Neural crest cell (in vitro differentiated cells): ENCODE measurements at regions not wholly inside any gene's neighbourhood (a gene's known extent, or its start where the extent isn't known, plus 50 kb on each side); places are given as distances from the start of the nearest gene placed in this dataset.

ENCODE experiments used
- DNase-seq: peaks from one replicate; pipeline ENCODE4 v3.0.0; 2021; ENCODE audit warnings: low read depth, mixed read lengths, low spot score
- H3K27ac Mint-ChIP-seq: one replicate; pipeline ENCODE4 v1.8.0; 2021; ENCODE audit warnings: mild to moderate bottlenecking, mixed read lengths; ENCODE audit not compliant: unreplicated experiment
- H3K27me3 Mint-ChIP-seq: 2 replicates; pipeline ENCODE4 v1.8.0; 2021; ENCODE audit warnings: low read depth, mild to moderate bottlenecking, mixed read lengths
- H3K36me3 Mint-ChIP-seq: 2 replicates; pipeline ENCODE4 v1.8.0; 2021; ENCODE audit warnings: low read depth, mild to moderate bottlenecking, mixed read lengths
- H3K4me1 Mint-ChIP-seq: 2 replicates; pipeline ENCODE4 v1.8.0; 2021; ENCODE audit warnings: mixed read lengths
- H3K4me3 Mint-ChIP-seq: one replicate; pipeline ENCODE4 v1.8.0; 2021; ENCODE audit warnings: mild to moderate bottlenecking, mixed read lengths
- H3K9me3 Mint-ChIP-seq: 2 replicates; pipeline ENCODE4 v1.8.0; 2021; ENCODE audit warnings: mixed read lengths
- CTCF ChIP-seq: fragments of 200-600 bp; sonication (generic); conservative IDR thresholded peaks from 2 replicates; pipeline ENCODE4 v1.5.0; 2021; ENCODE audit warnings: antibody characterized with exemption, mild to moderate bottlenecking

GRCh38 chr7:96401200-96401599, 79.3 kb upstream of the SLC25A13 start:
- Mint-ChIP-seq H3K36me3 (no peaks in the 10 kb centered on the region), H3K4me1 (no peaks in the 10 kb centered on the region), H3K4me3 (no peak overlapping the region), H3K27me3 (no peaks in the 10 kb centered on the region), H3K9me3 (no peaks in the 10 kb centered on the region), H3K27ac (no peak overlapping the region)
- no peak for TF ChIP-seq CTCF
- DNase-seq, result no peak

- no peaks in the 10 kb centered on the region for H3K27me3 Mint-ChIP-seq
- no peaks in the 10 kb centered on the region for H3K4me1 Mint-ChIP-seq
- TF ChIP-seq CTCF, result no peak
- DNase-seq, result no peak
- H3K27ac Mint-ChIP-seq, result no peak overlapping the region
- H3K4me3 Mint-ChIP-seq, result no peak overlapping the region
- H3K36me3 Mint-ChIP-seq, result no peaks in the 10 kb centered on the region
- H3K9me3 Mint-ChIP-seq, result no peaks in the 10 kb centered on the region
These were observed 78.6 kb upstream of the SLC25A13 start for GRCh38 chr7:96400518-96400917.

DNA sequence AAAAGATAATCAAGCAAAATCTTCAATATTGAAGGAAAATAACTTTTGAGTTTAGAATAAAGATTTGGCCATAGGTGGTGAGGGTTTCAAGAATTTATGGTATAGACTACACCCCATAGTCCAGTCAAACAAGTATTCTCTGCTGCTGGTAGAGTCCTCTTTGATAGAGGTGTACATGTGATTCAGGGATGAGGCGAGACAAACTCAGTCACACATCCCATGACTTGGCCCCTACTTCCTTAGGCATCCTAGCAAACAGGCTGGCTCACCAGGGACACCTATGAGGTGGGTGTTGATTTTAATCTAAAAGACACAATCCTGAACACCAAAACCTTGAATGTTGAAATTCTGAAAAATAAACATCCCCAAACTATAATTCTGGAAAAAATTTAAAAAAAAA, 78.1 kb upstream of the SLC25A13 start:
- no peak overlapping the region for H3K27ac Mint-ChIP-seq

GRCh38 chr7:96397936-96398598, 76.2 kb upstream of the SLC25A13 start:
- no peaks in the 10 kb centered on the region for H3K9me3 Mint-ChIP-seq
- no peak for DNase-seq
- no peak overlapping the region for H3K4me3 Mint-ChIP-seq
- no peaks in the 10 kb centered on the region for H3K36me3 Mint-ChIP-seq
- H3K4me1 Mint-ChIP-seq, result no peaks in the 10 kb centered on the region
- H3K27me3 Mint-ChIP-seq, result no peaks in the 10 kb centered on the region
- no peak overlapping the region for H3K27ac Mint-ChIP-seq
- no peak for TF ChIP-seq CTCF

More for the DNA sequence above, 78.1 kb upstream of the SLC25A13 start:
- Mint-ChIP-seq H3K4me1 (no peaks in the 10 kb centered on the region), H3K9me3 (no peaks in the 10 kb centered on the region), H3K27me3 (no peaks in the 10 kb centered on the region), H3K36me3 (no peaks in the 10 kb centered on the region), H3K4me3 (no peak overlapping the region)
- no peak for TF ChIP-seq CTCF
- DNase-seq, result no peak

DNA sequence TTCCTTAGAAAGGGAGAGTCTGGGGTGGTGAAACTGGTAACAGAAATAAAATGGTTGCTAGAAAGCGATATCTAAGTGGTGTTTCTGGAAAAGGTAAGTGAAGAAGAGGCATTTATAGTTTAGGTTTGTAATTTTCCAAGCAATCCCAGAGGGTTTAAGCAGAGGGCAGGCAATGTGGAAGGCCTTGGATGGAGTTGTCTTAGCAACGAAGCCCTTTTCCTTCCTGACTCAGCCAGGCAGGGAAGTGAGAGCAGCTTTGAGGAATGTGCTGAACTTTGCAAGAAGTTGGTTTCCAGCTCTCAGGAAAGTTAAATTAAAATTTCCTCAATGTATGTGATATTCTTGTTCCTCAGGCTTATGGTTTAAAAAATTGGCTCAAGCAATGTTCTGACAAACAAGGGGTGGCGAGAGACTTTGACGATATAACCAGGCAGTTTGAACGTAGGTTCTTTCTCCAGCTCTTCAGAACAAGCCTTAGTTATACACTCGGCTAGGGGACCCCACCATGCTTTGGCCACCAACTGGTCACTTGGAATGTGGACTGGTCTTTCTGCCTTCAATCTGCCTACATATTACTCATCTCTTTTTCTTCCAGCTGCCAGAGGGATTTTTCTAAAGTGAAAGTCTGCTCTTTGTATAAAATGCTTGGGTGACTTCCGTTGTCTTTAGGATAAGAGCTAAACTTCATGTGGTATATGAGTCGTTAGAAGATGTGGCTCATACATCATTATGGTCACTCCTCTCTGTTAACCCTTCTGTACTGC, 66.9 kb upstream of the SLC25A13 start:
- DNase-seq, result no peak
- TF ChIP-seq CTCF, result no peak
- H3K4me1 Mint-ChIP-seq, result peaks cover 3% of the 10 kb centered on the region
- H3K27ac Mint-ChIP-seq, result no peak overlapping the region
- no peaks in the 10 kb centered on the region for H3K27me3 Mint-ChIP-seq
- H3K9me3 Mint-ChIP-seq, result no peaks in the 10 kb centered on the region
- H3K4me3 Mint-ChIP-seq, result no peak overlapping the region
- H3K36me3 Mint-ChIP-seq, result no peaks in the 10 kb centered on the region
